ENCODE measurements at regions not wholly inside any gene's neighbourhood (a gene's known extent, or its start where the extent isn't known, plus 50 kb on each side); places are given as distances from the start of the nearest gene placed in this dataset.
"Not testable (repeated sequence)": the region's sequence is repeated elsewhere in the genome, so short reads cannot be mapped to it uniquely, and the experiment has no call there.

GRCh38 chrY:7302306-7302705 is 390.8 kb upstream of the AMELY start:
- DNase-seq, result no peak

- no peak for DNase-seq
Observed at GRCh38 chrY:7299960-7300359, 388.4 kb upstream of the AMELY start.

GRCh38 chrY:7292113-7292512 is 380.6 kb upstream of the AMELY start:
- no peak for DNase-seq

GRCh38 chrY:7289889-7290833 is 378.6 kb upstream of the AMELY start:
- peak; percentile 63 for DNase-seq

- no peak for DNase-seq
Observed at GRCh38 chrY:7288611-7289010, 377.1 kb upstream of the AMELY start.

GRCh38 chrY:7287963-7288362 is 376.4 kb upstream of the AMELY start:
- DNase-seq, result not testable (repeated sequence)

- no peak for DNase-seq
Observed at GRCh38 chrY:7285388-7285787, 373.8 kb upstream of the AMELY start.

GRCh38 chrY:7283001-7283400 is 371.4 kb upstream of the AMELY start:
- DNase-seq, result peak; percentile 62

- DNase-seq, result peak; percentile 62
Observed at GRCh38 chrY:7280151-7280740, 368.7 kb upstream of the AMELY start.

- DNase-seq, result peak; percentile 65
Observed at GRCh38 chrY:7275751-7276150, 364.2 kb upstream of the AMELY start.

- DNase-seq, result peak; percentile 63
Observed at GRCh38 chrY:7275014-7275413, 363.5 kb upstream of the AMELY start.

- DNase-seq, result peak; percentile 66
Observed at GRCh38 chrY:7274369-7274913, 362.9 kb upstream of the AMELY start.

GRCh38 chrY:7273587-7274203 is 362.1 kb upstream of the AMELY start:
- peak; percentile 95 for DNase-seq

GRCh38 chrY:7272556-7273195 is 361.1 kb upstream of the AMELY start:
- DNase-seq, result peak; percentile 84

GRCh38 chrY:7263773-7264172 is 352.2 kb upstream of the AMELY start:
- DNase-seq, result no peak

- DNase-seq, result no peak
Observed at GRCh38 chrY:7262531-7262930, 351.0 kb upstream of the AMELY start.

- DNase-seq, result no peak
Observed at GRCh38 chrY:7261254-7261653, 349.7 kb upstream of the AMELY start.

GRCh38 chrY:7240101-7240500 is 328.5 kb upstream of the AMELY start:
- DNase-seq, result peak; percentile 76

GRCh38 chrY:7211971-7212370 is 300.4 kb upstream of the AMELY start:
- DNase-seq, result no peak

- no peak for DNase-seq
Observed at GRCh38 chrY:7204456-7204855, 292.9 kb upstream of the AMELY start.

- no peak for DNase-seq
Observed at GRCh38 chrY:7182591-7182990, 271.0 kb upstream of the AMELY start.

GRCh38 chrY:7177631-7178030 is 266.1 kb upstream of the AMELY start:
- no peak for DNase-seq

- no peak for DNase-seq
Observed at GRCh38 chrY:7169475-7169874, 257.9 kb upstream of the AMELY start.
